Cardiac fibroblast (primary cell): ENCODE measurements at regions not wholly inside any gene's neighbourhood (a gene's known extent, or its start where the extent isn't known, plus 50 kb on each side); places are given as distances from the start of the nearest gene placed in this dataset.

Source experiments
- DNase-seq, 2 donors: peaks; one replicate each; pipeline versions ENCODE4 v3.0.0 to v3.0.0-alpha.2; 2010; ENCODE audit warnings: low read depth in 2 of 2
- H3K4me3 ChIP-seq, 2 donors: replicated peaks in 1 of 2; 1 replicate in 1 of 2; 2 replicates in 1 of 2; pipeline ENCODE4 v1.5.1; 2011; ENCODE audit warnings: low read depth in 2 of 2, low read length in 2 of 2, mild to moderate bottlenecking in 2 of 2, moderate library complexity in 1 of 2
- CTCF ChIP-seq: IDR thresholded peaks from one replicate; pipeline ENCODE4 v1.5.1; 2011; ENCODE audit warnings: low read depth, mild to moderate bottlenecking, low read length, inconsistent platforms

DNA sequence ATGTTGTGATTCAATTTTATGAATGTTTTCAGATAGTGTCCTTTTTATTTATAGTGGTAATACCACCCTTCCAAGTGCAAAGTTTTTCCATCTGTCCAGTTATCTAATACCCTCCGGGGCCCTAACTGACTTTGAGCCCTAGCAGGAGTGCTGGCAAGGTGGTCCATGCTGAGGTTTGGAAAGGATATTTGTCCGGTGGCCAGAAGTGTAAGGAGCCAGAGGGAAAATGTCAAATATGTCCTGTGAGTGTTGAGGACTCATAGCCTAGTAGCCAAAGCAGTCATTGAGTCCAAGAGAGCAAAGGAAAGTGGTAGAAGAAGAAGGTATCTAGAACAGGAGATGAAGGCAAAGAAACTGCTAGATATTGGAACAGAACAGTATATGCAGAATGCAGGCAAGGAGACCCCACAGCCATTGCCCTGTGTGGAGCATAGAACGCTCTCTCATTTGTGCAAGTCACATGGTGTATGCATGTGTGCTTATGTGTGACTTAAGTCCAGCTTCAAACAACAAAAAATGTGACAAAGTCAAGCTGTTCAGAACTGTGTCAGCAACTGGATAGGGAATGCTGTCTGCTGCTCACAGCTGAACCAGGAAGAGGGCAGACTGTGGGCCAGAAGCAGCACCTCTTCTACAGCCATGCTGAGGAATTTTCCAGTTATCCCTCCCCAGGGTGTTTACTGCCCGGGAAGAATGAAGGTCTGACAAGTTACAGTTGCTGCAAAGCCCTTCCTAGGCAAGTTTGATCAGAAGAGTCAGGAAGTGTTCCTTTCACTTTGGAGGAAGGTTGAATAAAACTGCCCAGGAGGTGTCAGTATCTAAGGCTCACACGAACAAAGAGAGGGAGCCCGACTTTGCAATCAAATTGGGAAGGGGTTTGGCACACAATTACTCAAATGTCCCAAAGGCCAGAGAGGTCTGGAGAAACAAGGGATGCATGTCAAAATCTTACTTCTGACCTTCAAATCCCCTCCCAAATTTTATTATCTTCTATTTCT is 463.3 kb upstream of the DMAC1 start:
- TF ChIP-seq CTCF = no peak
- peak; percentile 1 to 2 for DNase-seq
- H3K4me3 ChIP-seq = no peak overlapping the region

DNA sequence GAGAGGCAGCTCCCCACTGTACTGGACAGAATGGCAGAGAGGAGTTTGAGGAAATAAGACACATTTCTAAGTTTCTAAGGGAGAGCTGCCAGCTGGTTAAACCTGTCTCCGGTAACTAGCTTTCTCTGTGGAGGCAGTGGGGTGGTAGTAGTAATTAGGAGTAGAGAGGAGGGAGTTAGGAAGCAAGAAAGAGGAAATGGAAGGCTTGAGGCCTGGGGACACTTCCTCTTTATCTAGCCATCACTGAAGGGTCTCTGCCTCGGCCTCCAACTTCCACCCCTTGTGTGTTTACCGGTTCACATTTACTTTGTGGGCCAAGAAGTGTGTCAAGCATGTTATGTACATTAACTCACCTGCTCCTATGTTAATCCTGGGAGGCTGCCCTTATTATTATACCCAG is 462.2 kb upstream of the DMAC1 start:
- H3K4me3 ChIP-seq = no peak overlapping the region
- no peak for DNase-seq
- no peak for TF ChIP-seq CTCF

DNA sequence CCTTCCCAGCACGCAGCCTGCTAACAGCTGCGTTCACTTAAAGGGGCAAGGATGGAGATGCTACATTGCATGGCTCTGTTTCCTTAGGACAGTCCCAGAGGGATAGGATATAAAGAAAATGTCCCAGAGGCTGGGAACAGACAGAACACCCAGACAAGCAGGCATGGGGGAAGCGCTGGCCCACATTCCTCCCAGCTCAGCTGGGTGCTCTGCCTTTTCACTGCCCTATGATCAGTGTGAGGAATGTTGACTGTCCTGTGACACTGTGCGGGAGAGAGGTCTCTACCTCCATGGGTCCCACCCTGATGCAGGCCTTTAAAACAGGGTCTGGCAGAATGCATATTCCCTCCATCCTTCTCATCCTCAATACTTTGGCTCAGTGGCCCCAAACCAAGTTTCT is 459.4 kb upstream of the DMAC1 start:
- no peak overlapping the region for H3K4me3 ChIP-seq
- TF ChIP-seq CTCF = no peak
- DNase-seq = no peak

DNA sequence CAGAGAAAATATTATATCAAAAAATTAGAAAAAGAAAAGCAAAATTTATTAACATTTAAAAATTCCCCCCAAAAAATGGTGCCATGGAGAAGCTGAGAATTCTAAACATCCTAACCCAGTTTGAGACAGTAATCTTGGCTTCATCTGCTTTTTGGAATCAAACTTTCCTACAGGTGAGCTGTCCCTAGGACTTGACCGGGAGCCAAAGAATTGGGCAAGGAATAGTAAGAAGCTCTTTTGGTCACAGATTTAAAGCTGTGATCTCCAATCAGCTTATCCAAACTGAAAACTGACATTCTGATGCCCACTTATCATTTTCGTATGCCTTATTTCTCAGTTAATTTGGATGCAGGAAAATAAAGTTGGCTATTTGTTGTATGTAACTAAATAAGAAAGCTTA is 457.3 kb upstream of the DMAC1 start:
- no peak overlapping the region for H3K4me3 ChIP-seq
- DNase-seq = no peak
- TF ChIP-seq CTCF = no peak

GRCh38 chr9:8255850-8256249 is 456.3 kb upstream of the DMAC1 start:
- DNase-seq = peak in 1 of 2 donors; percentile 2
- TF ChIP-seq CTCF = no peak
- H3K4me3 ChIP-seq = no peak overlapping the region

GRCh38 chr9:8254541-8254940 is 455.0 kb upstream of the DMAC1 start:
- TF ChIP-seq CTCF = no peak
- no peak overlapping the region for H3K4me3 ChIP-seq
- peak; percentile 10 to 39 for DNase-seq

DNA sequence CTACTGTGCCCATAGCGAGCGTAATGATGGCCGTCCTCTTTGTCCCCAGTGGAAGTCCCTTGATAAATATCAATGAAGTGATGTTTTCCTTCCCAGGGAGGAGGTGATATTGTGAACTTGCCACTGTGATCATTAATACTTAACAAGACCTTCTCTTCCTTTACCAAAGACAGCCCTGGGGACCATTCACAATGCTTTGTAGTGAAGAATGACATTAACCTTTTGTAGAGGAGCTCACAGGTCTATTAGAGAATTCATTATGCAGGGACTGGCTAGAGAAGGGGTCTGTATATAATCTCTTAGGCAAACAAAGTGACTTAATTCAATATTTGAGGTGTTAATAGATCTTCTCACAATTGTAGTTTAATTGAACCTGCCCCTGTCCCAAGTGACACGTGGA is 452.9 kb upstream of the DMAC1 start:
- no peak for TF ChIP-seq CTCF
- H3K4me3 ChIP-seq = no peak overlapping the region
- DNase-seq = no peak
